ENCODE measurements at regions not wholly inside any gene's neighbourhood (a gene's known extent, or its start where the extent isn't known, plus 50 kb on each side); places are given as distances from the start of the nearest gene placed in this dataset.

DNA sequence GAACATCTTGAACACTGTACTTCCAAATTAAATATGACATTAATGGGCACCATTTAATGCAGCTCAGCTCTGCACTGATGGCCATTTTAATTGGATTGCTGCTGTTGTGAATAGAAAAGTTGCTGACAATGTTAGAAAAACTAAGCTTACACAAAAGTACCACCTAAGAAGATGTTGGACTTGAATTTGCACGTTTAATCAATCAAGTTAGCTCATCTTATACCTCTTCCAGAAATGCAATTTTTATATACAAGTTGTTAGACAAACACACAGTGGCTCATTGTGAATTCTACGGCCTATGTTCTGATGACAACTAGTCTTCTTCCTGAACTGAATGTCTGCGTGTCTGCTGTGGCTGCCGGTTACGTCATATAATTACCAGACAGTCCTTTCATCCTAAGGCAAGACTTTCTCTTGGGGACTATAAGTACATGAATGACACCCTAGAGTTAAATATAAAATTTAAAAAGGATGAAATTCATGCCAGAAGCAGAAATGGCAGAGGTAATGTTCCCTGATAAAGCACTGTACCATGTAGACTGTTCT is 330.2 kb downstream of the EPM2A start:
- no peaks in the 10 kb centered on the region for H3K4me1 ChIP-seq (ENCODE audit: insufficient read depth, insufficient read length)

DNA sequence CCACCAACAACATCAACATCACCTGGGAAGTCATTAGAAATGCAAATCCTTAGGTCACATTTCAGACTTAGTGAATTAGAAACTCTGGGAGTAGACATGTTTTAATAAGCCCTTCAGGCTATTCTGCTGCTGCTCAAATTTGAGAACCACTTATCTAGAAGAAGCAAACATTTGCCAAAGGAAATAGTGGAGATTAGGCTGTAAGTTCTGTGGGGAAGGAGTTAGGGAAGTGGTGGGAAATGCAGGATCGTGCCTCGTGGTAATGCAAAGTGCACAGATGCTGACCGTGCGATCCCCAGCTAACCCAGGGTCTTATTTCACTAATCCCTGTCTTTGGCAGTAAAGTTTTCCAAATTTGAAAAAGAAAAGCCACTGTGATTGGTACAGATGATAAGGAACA is 328.5 kb downstream of the EPM2A start:
- Histone ChIP-seq H3K9ac (ENCODE audit: insufficient read length, low read depth) (no peak overlapping the region), H3K4me1 (ENCODE audit: insufficient read depth, insufficient read length) (no peaks in the 10 kb centered on the region), H3K9me3 (ENCODE audit: insufficient read depth, low read length) (no peaks in the 10 kb centered on the region), H3K4me3 (ENCODE audit: insufficient read length, low read depth) (no peak overlapping the region), H3K36me3 (ENCODE audit: insufficient read depth, insufficient read length, low read length) (no peaks in the 10 kb centered on the region), H3K27me3 (ENCODE audit: insufficient read depth, insufficient read length) (no peaks in the 10 kb centered on the region)
- DNase-seq (ENCODE audit: low read depth, low spot score), result no peak
- TF ChIP-seq ZNF274 (IDR thresholded peaks at IDR 0.05; ENCODE audit: low read depth, low read length) (no peak), SUZ12 (IDR thresholded peaks at IDR 0.05; ENCODE audit: extremely low read depth, insufficient read depth, insufficient read length) (no peak), YY1 (IDR thresholded peaks at IDR 0.05; ENCODE audit: insufficient read depth, insufficient read length) (no peak)

More for the DNA sequence above, 330.2 kb downstream of the EPM2A start:
- Histone ChIP-seq H3K27me3 (ENCODE audit: insufficient read depth, insufficient read length) (no peaks in the 10 kb centered on the region), H3K9me3 (ENCODE audit: insufficient read depth, low read length) (no peaks in the 10 kb centered on the region), H3K4me3 (ENCODE audit: insufficient read length, low read depth) (no peak overlapping the region), H3K36me3 (ENCODE audit: insufficient read depth, insufficient read length, low read length) (no peaks in the 10 kb centered on the region), H3K9ac (ENCODE audit: insufficient read length, low read depth) (no peak overlapping the region)
- no peak for TF ChIP-seq ZNF274 (IDR thresholded peaks at IDR 0.05; ENCODE audit: low read depth, low read length)
- TF ChIP-seq YY1 (IDR thresholded peaks at IDR 0.05; ENCODE audit: insufficient read depth, insufficient read length), result no peak
- no peak for TF ChIP-seq SUZ12 (IDR thresholded peaks at IDR 0.05; ENCODE audit: extremely low read depth, insufficient read depth, insufficient read length)
- DNase-seq (ENCODE audit: low read depth, low spot score), result no peak

DNA sequence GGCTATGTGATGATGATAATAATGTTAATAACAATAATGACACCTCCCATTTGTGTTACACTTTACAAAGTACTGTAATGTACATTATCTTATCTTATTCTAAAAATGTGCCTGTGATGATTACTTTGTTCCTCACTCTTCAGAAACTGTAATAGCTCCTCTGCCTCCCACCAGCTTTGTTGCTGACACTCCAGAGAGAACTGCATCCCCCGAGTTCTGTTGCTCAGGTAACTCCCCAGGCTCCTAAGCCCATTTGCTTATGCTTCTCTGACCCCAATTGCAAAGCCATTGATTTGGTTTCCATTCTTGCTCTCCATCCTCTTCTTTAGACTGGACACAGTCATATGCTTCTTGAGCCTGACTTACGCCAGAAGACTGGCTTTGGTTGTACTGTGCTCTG is 319.7 kb downstream of the EPM2A start:
- DNase-seq (ENCODE audit: low read depth, low spot score), result no peak
- Histone ChIP-seq H3K27me3 (ENCODE audit: insufficient read depth, insufficient read length) (no peaks in the 10 kb centered on the region), H3K4me3 (ENCODE audit: insufficient read length, low read depth) (no peak overlapping the region), H3K36me3 (ENCODE audit: insufficient read depth, insufficient read length, low read length) (no peaks in the 10 kb centered on the region), H3K4me1 (ENCODE audit: insufficient read depth, insufficient read length) (no peaks in the 10 kb centered on the region), H3K9me3 (ENCODE audit: insufficient read depth, low read length) (no peaks in the 10 kb centered on the region), H3K9ac (ENCODE audit: insufficient read length, low read depth) (no peak overlapping the region)
- TF ChIP-seq SUZ12 (IDR thresholded peaks at IDR 0.05; ENCODE audit: extremely low read depth, insufficient read depth, insufficient read length) (no peak), ZNF274 (IDR thresholded peaks at IDR 0.05; ENCODE audit: low read depth, low read length) (no peak), YY1 (IDR thresholded peaks at IDR 0.05; ENCODE audit: insufficient read depth, insufficient read length) (no peak)

DNA sequence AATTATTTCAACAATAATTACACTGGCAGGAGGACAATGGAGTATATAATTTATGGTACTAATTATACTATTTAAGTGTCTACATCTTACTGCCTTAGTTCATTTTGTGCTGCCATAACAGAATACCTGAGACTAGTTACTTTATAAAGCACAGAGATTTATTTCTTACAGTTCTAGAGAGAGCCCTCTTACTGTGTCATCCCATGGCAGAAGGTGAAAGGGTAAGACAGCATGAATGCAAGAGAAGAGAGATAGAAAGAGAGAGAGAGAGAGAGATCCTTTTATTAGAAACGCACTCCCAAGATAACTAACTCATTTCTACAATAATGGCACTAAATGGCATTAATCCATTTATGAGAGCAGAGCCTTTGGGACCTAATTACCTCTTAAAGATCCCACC is 314.7 kb downstream of the EPM2A start:
- Histone ChIP-seq H3K9me3 (ENCODE audit: insufficient read depth, low read length) (no peaks in the 10 kb centered on the region), H3K9ac (ENCODE audit: insufficient read length, low read depth) (no peak overlapping the region), H3K4me3 (ENCODE audit: insufficient read length, low read depth) (no peak overlapping the region), H3K27me3 (ENCODE audit: insufficient read depth, insufficient read length) (no peaks in the 10 kb centered on the region), H3K36me3 (ENCODE audit: insufficient read depth, insufficient read length, low read length) (no peaks in the 10 kb centered on the region), H3K4me1 (ENCODE audit: insufficient read depth, insufficient read length) (no peaks in the 10 kb centered on the region)
- no peak for DNase-seq (ENCODE audit: low read depth, low spot score)
- TF ChIP-seq SUZ12 (IDR thresholded peaks at IDR 0.05; ENCODE audit: extremely low read depth, insufficient read depth, insufficient read length) (no peak), ZNF274 (IDR thresholded peaks at IDR 0.05; ENCODE audit: low read depth, low read length) (no peak), YY1 (IDR thresholded peaks at IDR 0.05; ENCODE audit: insufficient read depth, insufficient read length) (no peak)

DNA sequence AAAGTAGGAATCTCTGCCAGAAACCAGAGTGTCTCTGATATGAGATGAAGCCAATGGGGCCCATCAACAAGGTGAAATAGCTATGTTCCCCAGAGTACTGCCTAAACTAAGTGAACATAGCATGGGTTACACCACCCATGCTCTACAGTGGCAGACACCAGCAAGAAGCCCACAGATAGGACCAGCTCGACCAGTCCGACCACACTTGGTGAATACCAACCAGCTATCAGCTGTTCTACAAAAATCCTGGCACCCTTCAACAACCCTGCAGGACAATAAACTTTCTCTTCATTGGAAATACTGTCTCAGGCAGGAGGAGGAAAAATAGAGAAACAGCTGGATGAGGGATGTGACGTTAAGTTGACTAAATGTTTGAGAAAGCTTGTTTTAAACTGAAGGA is 311.4 kb downstream of the EPM2A start:
- Histone ChIP-seq H3K36me3 (ENCODE audit: insufficient read depth, insufficient read length, low read length) (no peaks in the 10 kb centered on the region), H3K4me3 (ENCODE audit: insufficient read length, low read depth) (no peak overlapping the region), H3K9me3 (ENCODE audit: insufficient read depth, low read length) (no peaks in the 10 kb centered on the region), H3K27me3 (ENCODE audit: insufficient read depth, insufficient read length) (no peaks in the 10 kb centered on the region), H3K4me1 (ENCODE audit: insufficient read depth, insufficient read length) (no peaks in the 10 kb centered on the region), H3K9ac (ENCODE audit: insufficient read length, low read depth) (no peak overlapping the region)
- TF ChIP-seq ZNF274 (IDR thresholded peaks at IDR 0.05; ENCODE audit: low read depth, low read length) (no peak), YY1 (IDR thresholded peaks at IDR 0.05; ENCODE audit: insufficient read depth, insufficient read length) (no peak), SUZ12 (IDR thresholded peaks at IDR 0.05; ENCODE audit: extremely low read depth, insufficient read depth, insufficient read length) (no peak)
- no peak for DNase-seq (ENCODE audit: low read depth, low spot score)

DNA sequence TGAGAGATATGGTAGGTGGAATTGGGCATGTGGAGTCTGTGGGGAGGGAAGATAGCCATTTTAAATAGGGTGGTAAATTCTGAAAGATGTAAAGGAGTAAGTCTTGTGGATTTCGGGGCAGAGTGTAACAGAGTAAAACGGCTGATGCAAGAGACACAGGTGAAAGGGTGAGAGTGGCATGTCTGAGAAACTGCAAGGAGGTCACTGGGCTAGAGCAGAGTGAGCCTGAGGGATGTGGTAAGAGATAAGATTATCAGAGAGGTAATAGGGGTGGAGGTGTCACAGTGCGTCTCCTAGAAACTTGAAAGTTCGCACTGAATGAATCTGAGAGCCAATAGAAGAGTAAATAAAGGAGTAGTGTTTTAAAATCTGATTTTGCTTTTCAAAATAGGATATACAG is 308.1 kb downstream of the EPM2A start:
- no peaks in the 10 kb centered on the region for H3K27me3 ChIP-seq (ENCODE audit: insufficient read depth, insufficient read length)
- no peak overlapping the region for H3K4me3 ChIP-seq (ENCODE audit: insufficient read length, low read depth)
- DNase-seq (ENCODE audit: low read depth, low spot score), result no peak
- TF ChIP-seq SUZ12 (IDR thresholded peaks at IDR 0.05; ENCODE audit: extremely low read depth, insufficient read depth, insufficient read length) (no peak), ZNF274 (IDR thresholded peaks at IDR 0.05; ENCODE audit: low read depth, low read length) (no peak), YY1 (IDR thresholded peaks at IDR 0.05; ENCODE audit: insufficient read depth, insufficient read length) (no peak)
- H3K36me3 ChIP-seq (ENCODE audit: insufficient read depth, insufficient read length, low read length), result no peaks in the 10 kb centered on the region
- H3K9me3 ChIP-seq (ENCODE audit: insufficient read depth, low read length), result no peaks in the 10 kb centered on the region
- H3K4me1 ChIP-seq (ENCODE audit: insufficient read depth, insufficient read length), result no peaks in the 10 kb centered on the region
- H3K9ac ChIP-seq (ENCODE audit: insufficient read length, low read depth), result no peak overlapping the region

DNA sequence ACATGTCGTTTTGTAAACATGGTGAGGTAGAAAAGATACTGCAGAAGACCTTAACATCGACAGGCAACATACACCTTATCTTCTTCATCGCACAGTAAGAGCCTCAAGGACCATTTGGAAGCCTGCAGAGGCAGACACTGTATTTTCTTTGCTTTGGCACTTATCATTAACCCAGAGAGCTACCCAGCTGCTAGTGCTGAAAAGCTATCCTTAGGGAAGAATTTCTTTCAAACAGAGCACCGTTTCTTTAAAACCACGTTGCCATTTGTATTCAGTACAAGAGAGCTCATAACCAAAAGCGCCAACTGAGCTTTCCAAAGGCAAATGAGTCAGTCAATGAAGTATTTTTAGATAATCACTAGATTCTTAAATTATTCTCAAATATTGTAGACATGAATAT is 306.6 kb downstream of the EPM2A start:
- no peaks in the 10 kb centered on the region for H3K4me1 ChIP-seq (ENCODE audit: insufficient read depth, insufficient read length)
- H3K27me3 ChIP-seq (ENCODE audit: insufficient read depth, insufficient read length), result no peaks in the 10 kb centered on the region
- no peak for DNase-seq (ENCODE audit: low read depth, low spot score)
- TF ChIP-seq SUZ12 (IDR thresholded peaks at IDR 0.05; ENCODE audit: extremely low read depth, insufficient read depth, insufficient read length) (no peak), ZNF274 (IDR thresholded peaks at IDR 0.05; ENCODE audit: low read depth, low read length) (no peak), YY1 (IDR thresholded peaks at IDR 0.05; ENCODE audit: insufficient read depth, insufficient read length) (no peak)
- no peaks in the 10 kb centered on the region for H3K36me3 ChIP-seq (ENCODE audit: insufficient read depth, insufficient read length, low read length)
- H3K9me3 ChIP-seq (ENCODE audit: insufficient read depth, low read length), result no peaks in the 10 kb centered on the region
- H3K9ac ChIP-seq (ENCODE audit: insufficient read length, low read depth), result no peak overlapping the region
- H3K4me3 ChIP-seq (ENCODE audit: insufficient read length, low read depth), result no peak overlapping the region

Measured in NT2/D1 (cell line).